Activated naive CD4-positive, alpha-beta T cell treated with anti-CD3 and anti-CD28 coated beads for 36 hours (primary cell): ENCODE measurements at regions not wholly inside any gene's neighbourhood (a gene's known extent, or its start where the extent isn't known, plus 50 kb on each side); places are given as distances from the start of the nearest gene placed in this dataset.
"Not testable (repeated sequence)": the region's sequence is repeated elsewhere in the genome, so short reads cannot be mapped to it uniquely, and the experiment has no call there.

Source experiments
- CTCF ChIA-PET: fragments of 350-600 bp; sonication (Branson Sonifier 250); formaldehyde crosslinking; loops from one replicate; lab custom pipeline; 2021; ENCODE audit warnings: antibody characterized with exemption; lab: Charles Lee
- DNase-seq: peaks from one replicate; pipeline ENCODE4 v3.0.0-alpha.2; 2020
- H3K27ac Mint-ChIP-seq: one replicate; pipeline ENCODE4 v1.8.0; 2021; ENCODE audit warnings: mild to moderate bottlenecking, mixed read lengths
- H3K27me3 Mint-ChIP-seq: one replicate; pipeline ENCODE4 v1.8.0; 2021; ENCODE audit warnings: low read depth, mixed read lengths
- H3K36me3 Mint-ChIP-seq: one replicate; pipeline ENCODE4 v1.8.0; 2021; ENCODE audit warnings: low read depth, mixed read lengths
- H3K4me1 Mint-ChIP-seq: one replicate; pipeline ENCODE4 v1.8.0; 2021; ENCODE audit warnings: low read depth, mixed read lengths
- H3K4me3 Mint-ChIP-seq: one replicate; pipeline ENCODE4 v1.8.0; 2021; ENCODE audit warnings: mild to moderate bottlenecking, moderate library complexity, mixed read lengths
- H3K9me3 Mint-ChIP-seq: one replicate; pipeline ENCODE4 v1.8.0; 2021; ENCODE audit warnings: mixed read lengths
- intact Hi-C: fragments of 100-400 bp; cut with micrococcal nuclease; formaldehyde crosslinking; loops from one replicate; pipeline ENCODE4 v1.15.1; 2023

- Mint-ChIP-seq H3K36me3 (no peaks in the 10 kb centered on the region), H3K27ac (no peak overlapping the region), H3K27me3 (peaks cover 10% of the 10 kb centered on the region), H3K9me3 (peaks cover 3% of the 10 kb centered on the region), H3K4me1 (no peaks in the 10 kb centered on the region), H3K4me3 (no peak overlapping the region)
- CTCF ChIA-PET = no interaction called here
- intact Hi-C loops = no loop called here
- DNase-seq = no peak
Measured at GRCh38 chr11:44469412-44469811, 96.1 kb upstream of the CD82 start.

GRCh38 chr11:44470854-44471253, 94.6 kb upstream of the CD82 start:
- CTCF ChIA-PET = no interaction called here
- no peaks in the 10 kb centered on the region for H3K4me1 Mint-ChIP-seq
- DNase-seq = no peak
- H3K4me3 Mint-ChIP-seq = no peak overlapping the region
- peaks cover 14% of the 10 kb centered on the region for H3K27me3 Mint-ChIP-seq
- H3K36me3 Mint-ChIP-seq = no peaks in the 10 kb centered on the region
- intact Hi-C loops = loop anchor here (10.0 kb wide), 1 partner anchor 64 kb away; no protein-coding TSS in a partner anchor
- H3K9me3 Mint-ChIP-seq = no peaks in the 10 kb centered on the region
- no peak overlapping the region for H3K27ac Mint-ChIP-seq

GRCh38 chr11:44471603-44472002, 93.9 kb upstream of the CD82 start:
- Mint-ChIP-seq H3K4me3 (no peak overlapping the region), H3K27me3 (peaks cover 10% of the 10 kb centered on the region), H3K27ac (no peak overlapping the region), H3K4me1 (no peaks in the 10 kb centered on the region), H3K36me3 (no peaks in the 10 kb centered on the region), H3K9me3 (no peaks in the 10 kb centered on the region)
- DNase-seq = no peak
- CTCF ChIA-PET = interaction anchor here (0.6 kb wide), 1 partner anchor 11 kb away, joined by 3 read pairs; no protein-coding TSS in a partner anchor
- intact Hi-C loops = loop anchor here (10.0 kb wide), 1 partner anchor 63 kb away; no protein-coding TSS in a partner anchor

- CTCF ChIA-PET = no interaction called here
- intact Hi-C loops = loop anchor here (10.0 kb wide), 1 partner anchor 62 kb away; no protein-coding TSS in a partner anchor
- no peak overlapping the region for H3K27ac Mint-ChIP-seq
Measured at GRCh38 chr11:44472916-44473315, 92.5 kb upstream of the CD82 start.

GRCh38 chr11:44474702-44475101, 90.8 kb upstream of the CD82 start:
- Mint-ChIP-seq H3K4me1 (no peaks in the 10 kb centered on the region), H3K9me3 (no peaks in the 10 kb centered on the region), H3K27me3 (peaks cover 7% of the 10 kb centered on the region), H3K4me3 (no peak overlapping the region), H3K36me3 (no peaks in the 10 kb centered on the region), H3K27ac (no peak overlapping the region)
- intact Hi-C loops = loop anchor here (10.0 kb wide), 1 partner anchor 60 kb away; no protein-coding TSS in a partner anchor
- no peak for DNase-seq
- CTCF ChIA-PET = no interaction called here

More at GRCh38 chr11:44472916-44473315, 92.5 kb upstream of the CD82 start:
- no peaks in the 10 kb centered on the region for H3K36me3 Mint-ChIP-seq
- H3K9me3 Mint-ChIP-seq = no peaks in the 10 kb centered on the region
- H3K4me1 Mint-ChIP-seq = no peaks in the 10 kb centered on the region
- no peak overlapping the region for H3K4me3 Mint-ChIP-seq
- no peak for DNase-seq
- peaks cover 7% of the 10 kb centered on the region for H3K27me3 Mint-ChIP-seq

GRCh38 chr11:44475114-44475686, 90.3 kb upstream of the CD82 start:
- Mint-ChIP-seq H3K27me3 (peaks cover 7% of the 10 kb centered on the region), H3K36me3 (no peaks in the 10 kb centered on the region), H3K9me3 (no peaks in the 10 kb centered on the region), H3K27ac (no peak overlapping the region), H3K4me3 (no peak overlapping the region), H3K4me1 (no peaks in the 10 kb centered on the region)
- intact Hi-C loops = loop anchor here (10.0 kb wide), 1 partner anchor 60 kb away; no protein-coding TSS in a partner anchor
- no peak for DNase-seq
- CTCF ChIA-PET = no interaction called here

GRCh38 chr11:44482338-44482737, 83.1 kb upstream of the CD82 start:
- H3K36me3 Mint-ChIP-seq, H3K4me3 Mint-ChIP-seq, H3K27me3 Mint-ChIP-seq, intact Hi-C loops, H3K27ac Mint-ChIP-seq, H3K4me1 Mint-ChIP-seq, DNase-seq: not testable (repeated sequence)
- CTCF ChIA-PET = interaction anchor here (0.6 to 0.9 kb wide), 2 partner anchors 11 to 151 kb away, joined by 3 read pairs; no protein-coding TSS in a partner anchor
- peaks cover 12% of the 10 kb centered on the region for H3K9me3 Mint-ChIP-seq

DNA sequence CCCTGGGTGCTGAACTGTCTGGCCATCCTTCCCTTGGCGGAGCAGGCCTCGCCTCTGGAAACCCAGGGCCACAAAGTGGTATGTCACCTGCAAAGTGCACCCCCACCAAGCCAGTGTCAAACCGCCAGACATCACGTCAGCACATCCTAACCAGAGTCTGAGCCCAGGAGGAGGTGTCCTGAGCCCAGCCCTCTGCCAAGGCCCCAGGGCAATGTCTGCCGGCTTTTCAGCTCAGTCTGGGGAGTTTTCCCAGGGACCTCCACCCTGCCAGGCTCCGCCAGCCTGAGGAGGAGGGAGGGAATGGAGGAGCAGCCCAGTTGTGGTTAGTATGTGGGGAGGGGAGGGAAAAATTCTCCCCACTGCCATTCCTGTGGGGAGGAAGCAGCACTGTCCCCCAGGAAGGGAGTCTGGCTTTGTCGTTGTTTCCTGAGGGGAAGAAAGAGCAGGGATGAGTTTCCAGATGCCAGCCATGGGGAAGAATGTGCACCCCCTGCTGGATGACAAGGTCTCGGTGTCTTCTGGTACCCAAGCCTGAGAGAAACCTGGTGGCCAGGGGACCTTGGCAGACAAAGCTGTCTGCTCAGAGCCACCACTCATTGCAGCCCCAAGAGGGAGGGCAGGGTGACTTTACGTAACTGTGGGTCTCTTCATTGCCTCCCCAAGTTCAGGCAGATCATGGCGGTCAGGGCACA, 81.4 kb upstream of the CD82 start:
- H3K4me1 Mint-ChIP-seq = no peaks in the 10 kb centered on the region
- H3K4me3 Mint-ChIP-seq = no peak overlapping the region
- peaks cover 4% of the 10 kb centered on the region for H3K36me3 Mint-ChIP-seq
- intact Hi-C loops = no loop called here
- DNase-seq = no peak
- peaks cover 12% of the 10 kb centered on the region for H3K9me3 Mint-ChIP-seq
- H3K27me3 Mint-ChIP-seq = no peaks in the 10 kb centered on the region
- H3K27ac Mint-ChIP-seq = no peak overlapping the region
- CTCF ChIA-PET = no interaction called here

DNA sequence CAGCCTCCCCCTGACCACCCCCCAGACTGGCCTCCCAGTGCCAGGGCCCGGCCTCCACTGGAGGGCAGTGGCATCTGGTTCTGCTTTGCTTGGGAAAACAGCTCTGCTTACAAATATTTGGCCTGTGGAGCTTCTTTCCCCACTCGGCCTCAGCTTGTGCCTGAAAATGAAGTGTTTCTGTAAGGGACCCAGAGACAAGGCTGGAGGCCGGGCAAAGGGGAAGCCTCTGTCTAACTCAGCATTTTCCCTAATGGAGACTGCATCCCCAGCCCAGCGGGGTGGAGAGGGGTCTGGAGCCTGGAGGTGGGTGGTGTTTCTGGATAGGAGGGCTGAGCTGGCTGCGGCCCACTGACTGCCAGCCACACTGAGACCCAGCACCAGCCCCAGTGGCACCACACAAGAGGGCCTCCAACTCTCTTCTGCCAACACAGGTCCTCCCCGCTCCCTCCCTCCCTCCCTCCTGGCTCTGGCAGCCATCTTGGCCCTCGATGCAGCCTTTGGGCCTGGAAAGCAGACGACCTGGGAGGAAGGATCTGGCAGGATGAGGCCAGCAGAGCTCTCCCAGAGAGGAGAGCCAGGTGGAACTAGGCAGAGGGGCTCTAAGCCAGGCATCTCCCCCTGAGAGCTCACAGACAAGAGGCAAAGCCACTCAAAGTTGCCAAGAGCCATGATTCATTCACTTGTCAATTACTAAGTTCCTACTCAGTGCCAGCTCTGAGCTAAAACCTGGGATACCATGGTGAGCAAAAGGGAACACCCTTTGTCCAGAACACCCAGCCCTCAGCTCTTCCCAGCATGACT, 77.1 kb upstream of the CD82 start:
- Mint-ChIP-seq H3K4me1 (no peaks in the 10 kb centered on the region), H3K9me3 (peaks cover 12% of the 10 kb centered on the region), H3K27me3 (peaks cover 1% of the 10 kb centered on the region), H3K27ac (no peak overlapping the region), H3K4me3 (no peak overlapping the region), H3K36me3 (peaks cover 4% of the 10 kb centered on the region)
- intact Hi-C loops = no loop called here
- CTCF ChIA-PET = interaction anchor here (0.5 kb wide), 1 partner anchor 604 kb away, joined by 4 read pairs; no protein-coding TSS in a partner anchor
- DNase-seq = no peak

DNA sequence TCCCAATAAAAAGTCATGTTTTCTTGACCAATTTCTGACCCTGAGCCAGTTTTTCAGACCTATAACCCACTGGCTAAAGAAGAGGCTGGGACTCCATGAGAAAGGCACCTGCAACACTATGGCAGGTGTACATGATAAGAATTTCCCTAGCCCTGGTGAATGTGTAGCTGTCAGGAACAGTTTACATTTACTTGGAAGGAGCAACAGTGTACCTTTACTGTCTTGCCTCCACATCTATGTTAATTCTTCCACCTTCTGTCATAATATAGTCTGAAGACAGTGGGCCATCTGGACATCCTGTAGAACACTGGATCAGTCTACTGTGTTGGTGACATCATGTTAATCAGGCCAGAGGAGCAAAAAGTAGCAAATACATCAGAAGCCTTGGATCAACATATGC, 72.1 kb upstream of the CD82 start:
- DNase-seq = no peak
- no peaks in the 10 kb centered on the region for H3K4me1 Mint-ChIP-seq
- peaks cover 1% of the 10 kb centered on the region for H3K27me3 Mint-ChIP-seq
- intact Hi-C loops = no loop called here
- H3K4me3 Mint-ChIP-seq = no peak overlapping the region
- no peak overlapping the region for H3K27ac Mint-ChIP-seq
- no peaks in the 10 kb centered on the region for H3K36me3 Mint-ChIP-seq
- H3K9me3 Mint-ChIP-seq = no peaks in the 10 kb centered on the region
- CTCF ChIA-PET = no interaction called here

DNA sequence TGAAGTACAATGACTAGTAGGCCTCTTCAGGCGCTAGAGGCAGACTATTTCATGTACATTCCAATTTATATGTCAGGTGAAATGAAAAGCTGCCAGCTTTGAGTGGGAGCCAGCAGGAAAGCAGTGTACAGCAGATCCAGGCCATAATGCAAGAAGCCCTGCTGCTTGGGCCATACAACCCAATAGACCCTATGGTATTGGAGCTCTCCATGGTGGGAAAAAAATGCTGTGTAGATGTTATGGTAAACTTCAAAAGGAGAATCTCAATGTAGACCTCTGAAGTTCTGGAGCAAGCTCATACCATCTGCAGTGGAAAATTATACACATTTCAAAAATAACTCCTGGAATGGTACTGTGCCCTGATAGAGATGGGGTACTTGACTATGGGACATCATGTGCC, 71.5 kb upstream of the CD82 start:
- peaks cover 1% of the 10 kb centered on the region for H3K27me3 Mint-ChIP-seq
- H3K9me3 Mint-ChIP-seq = no peaks in the 10 kb centered on the region
- H3K27ac Mint-ChIP-seq = no peak overlapping the region
- H3K36me3 Mint-ChIP-seq = no peaks in the 10 kb centered on the region
- CTCF ChIA-PET = no interaction called here
- no peaks in the 10 kb centered on the region for H3K4me1 Mint-ChIP-seq
- H3K4me3 Mint-ChIP-seq = no peak overlapping the region
- intact Hi-C loops = no loop called here
- DNase-seq = no peak

DNA sequence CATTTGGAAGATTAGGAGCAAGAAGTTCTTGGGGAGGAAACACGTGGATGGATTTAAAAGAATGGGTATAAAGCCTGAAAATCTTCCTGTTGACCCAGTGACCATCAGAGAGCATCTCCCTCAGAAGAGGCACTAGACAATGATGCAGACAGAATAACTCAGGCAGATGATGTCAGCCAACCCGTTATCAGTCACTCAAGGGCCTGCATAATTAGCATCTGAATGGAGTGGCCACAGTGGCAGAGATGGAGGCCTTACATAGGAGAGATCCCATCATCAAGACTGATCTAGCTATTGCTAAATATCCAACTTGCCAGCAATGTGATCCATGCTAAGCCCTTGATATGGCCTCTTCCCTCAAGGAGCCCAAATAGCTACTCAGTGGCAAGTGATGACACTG, 70.7 kb upstream of the CD82 start:
- Mint-ChIP-seq H3K27ac (no peak overlapping the region), H3K36me3 (no peaks in the 10 kb centered on the region), H3K4me3 (no peak overlapping the region), H3K9me3 (no peaks in the 10 kb centered on the region), H3K4me1 (no peaks in the 10 kb centered on the region), H3K27me3 (peaks cover 1% of the 10 kb centered on the region)
- CTCF ChIA-PET = no interaction called here
- DNase-seq = no peak
- intact Hi-C loops = no loop called here
